Bronchial epithelial cell (primary cell): ENCODE measurements at regions not wholly inside any gene's neighbourhood (a gene's known extent, or its start where the extent isn't known, plus 50 kb on each side); places are given as distances from the start of the nearest gene placed in this dataset.
"Not testable (repeated sequence)": the region's sequence is repeated elsewhere in the genome, so short reads cannot be mapped to it uniquely, and the experiment has no call there.

Experiments
- DNase-seq: peaks from one replicate; pipeline ENCODE4 v3.0.0-alpha.2; 2010; ENCODE audit warnings: low read depth
- FAIRE-seq: peaks from 2 replicates; lab custom pipeline; 2011; peaks lifted over from hg19 to GRCh38; lab: Jason Lieb, UNC
- H3K27me3 ChIP-seq: 2 replicates; pipeline ENCODE4 v1.5.1; 2011; ENCODE audit warnings: low read length; ENCODE audit not compliant: control insufficient read depth, insufficient read depth
- H3K36me3 ChIP-seq: 2 replicates; pipeline ENCODE4 v1.5.1; 2011; ENCODE audit warnings: low read length; ENCODE audit not compliant: control insufficient read depth, insufficient read depth
- H3K4me3 ChIP-seq: 2 replicates; pipeline ENCODE4 v1.5.1; 2011; ENCODE audit warnings: mild to moderate bottlenecking, low read depth, low read length, control low read depth
- TF ChIP-seq, protein P1 (sequence below): IDR thresholded peaks from 2 replicates; pipeline ENCODE4 v1.5.1; 2011; ENCODE audit warnings: mild to moderate bottlenecking, moderate library complexity, low read length, control low read depth, inconsistent platforms; ENCODE audit not compliant: insufficient read depth, severe bottlenecking

DNA sequence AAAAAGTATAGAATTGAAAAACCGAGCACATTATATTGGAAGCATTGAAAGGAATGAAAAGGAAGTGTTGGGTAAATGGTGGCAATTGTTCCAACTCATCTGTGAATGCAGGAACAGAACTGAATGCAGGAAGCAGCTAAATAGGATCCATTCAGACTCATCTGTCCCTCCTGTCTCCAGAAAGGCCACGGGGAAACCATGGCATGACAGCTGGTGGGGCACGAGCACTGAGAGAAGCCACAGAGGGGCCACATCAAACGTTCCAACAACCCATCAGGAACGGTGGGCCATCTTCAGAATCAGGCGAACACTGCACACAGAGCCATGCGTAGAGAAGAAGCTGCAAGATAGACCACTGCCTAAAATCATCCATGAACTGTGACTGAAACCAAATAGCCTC lies 138.5 kb upstream of the SLC35G4 start:
- DNase-seq, result no peak
- Histone ChIP-seq H3K27me3 (no peaks in the 10 kb centered on the region), H3K4me3 (no peak overlapping the region), H3K36me3 (no peaks in the 10 kb centered on the region)
- no peak for FAIRE-seq
- TF ChIP-seq, protein P1, sequence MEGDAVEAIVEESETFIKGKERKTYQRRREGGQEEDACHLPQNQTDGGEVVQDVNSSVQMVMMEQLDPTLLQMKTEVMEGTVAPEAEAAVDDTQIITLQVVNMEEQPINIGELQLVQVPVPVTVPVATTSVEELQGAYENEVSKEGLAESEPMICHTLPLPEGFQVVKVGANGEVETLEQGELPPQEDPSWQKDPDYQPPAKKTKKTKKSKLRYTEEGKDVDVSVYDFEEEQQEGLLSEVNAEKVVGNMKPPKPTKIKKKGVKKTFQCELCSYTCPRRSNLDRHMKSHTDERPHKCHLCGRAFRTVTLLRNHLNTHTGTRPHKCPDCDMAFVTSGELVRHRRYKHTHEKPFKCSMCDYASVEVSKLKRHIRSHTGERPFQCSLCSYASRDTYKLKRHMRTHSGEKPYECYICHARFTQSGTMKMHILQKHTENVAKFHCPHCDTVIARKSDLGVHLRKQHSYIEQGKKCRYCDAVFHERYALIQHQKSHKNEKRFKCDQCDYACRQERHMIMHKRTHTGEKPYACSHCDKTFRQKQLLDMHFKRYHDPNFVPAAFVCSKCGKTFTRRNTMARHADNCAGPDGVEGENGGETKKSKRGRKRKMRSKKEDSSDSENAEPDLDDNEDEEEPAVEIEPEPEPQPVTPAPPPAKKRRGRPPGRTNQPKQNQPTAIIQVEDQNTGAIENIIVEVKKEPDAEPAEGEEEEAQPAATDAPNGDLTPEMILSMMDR, result no peak

DNA sequence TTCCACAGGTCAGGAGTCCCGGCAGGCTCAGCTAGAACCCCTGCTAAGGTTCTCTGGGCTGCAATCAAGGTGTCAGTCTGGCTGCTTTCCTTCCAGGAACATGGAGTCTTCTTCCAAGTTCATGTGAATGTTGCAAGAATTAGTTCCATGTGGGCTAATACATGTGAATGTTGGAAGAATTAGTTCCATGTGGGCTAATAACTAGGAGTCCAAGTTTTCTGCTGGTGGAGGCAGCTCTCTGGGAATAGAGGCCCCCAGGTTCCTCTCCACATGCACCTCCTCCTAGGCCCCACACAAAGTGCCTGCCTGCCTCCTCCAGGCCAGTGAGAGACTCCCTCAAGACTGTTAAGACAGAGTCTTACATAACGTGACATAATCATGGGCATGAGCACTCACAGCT lies 140.8 kb upstream of the SLC35G4 start:
- H3K4me3 ChIP-seq, result no peak overlapping the region
- TF ChIP-seq, protein P1, result no peak
- no peaks in the 10 kb centered on the region for H3K36me3 ChIP-seq
- FAIRE-seq, result no peak
- no peaks in the 10 kb centered on the region for H3K27me3 ChIP-seq
- DNase-seq, result no peak

DNA sequence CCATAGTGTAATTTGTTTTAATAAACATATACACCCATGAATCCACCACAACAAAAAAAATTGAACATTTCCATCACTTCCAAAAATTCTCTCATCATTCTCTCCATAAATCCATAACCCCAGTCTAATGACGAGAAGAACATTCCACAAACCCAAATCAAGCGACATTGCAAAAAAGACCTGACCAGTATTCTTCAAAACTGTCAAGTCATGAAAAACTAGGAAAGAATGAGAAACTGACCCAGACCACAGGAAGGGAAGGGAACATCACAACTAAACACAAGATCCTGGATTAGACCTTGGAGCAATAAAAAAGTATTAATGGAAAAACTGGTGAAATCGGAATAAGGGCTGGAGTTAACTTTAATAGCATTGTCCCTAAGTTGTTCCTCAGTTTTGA lies 141.3 kb upstream of the SLC35G4 start:
- H3K36me3 ChIP-seq, result no peaks in the 10 kb centered on the region
- H3K27me3 ChIP-seq, result no peaks in the 10 kb centered on the region
- H3K4me3 ChIP-seq, result no peak overlapping the region
- FAIRE-seq (no peak), DNase-seq (no peak)
- TF ChIP-seq, protein P1, result no peak

DNA sequence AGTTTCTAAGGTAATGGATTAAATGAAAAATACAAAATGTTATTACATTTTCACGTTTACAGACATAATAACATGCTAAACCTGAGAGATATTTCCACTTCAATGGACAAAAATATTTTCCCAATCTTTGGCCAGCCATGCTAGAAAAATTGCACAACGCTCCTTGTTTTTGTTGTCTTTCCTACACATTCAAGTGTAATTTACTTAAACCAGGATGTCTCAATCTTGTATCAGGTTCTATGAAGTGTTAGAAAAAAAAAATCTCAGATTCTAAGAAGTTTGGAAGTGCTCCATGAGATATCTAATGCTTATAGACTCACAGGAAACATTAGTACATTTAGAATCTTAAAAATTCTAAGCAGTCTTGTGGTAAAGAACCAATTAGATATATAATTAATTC lies 141.8 kb upstream of the SLC35G4 start:
- Histone ChIP-seq H3K27me3 (no peaks in the 10 kb centered on the region), H3K36me3 (no peaks in the 10 kb centered on the region), H3K4me3 (no peak overlapping the region)
- TF ChIP-seq, protein P1, result no peak
- DNase-seq, result no peak
- FAIRE-seq, result no peak

DNA sequence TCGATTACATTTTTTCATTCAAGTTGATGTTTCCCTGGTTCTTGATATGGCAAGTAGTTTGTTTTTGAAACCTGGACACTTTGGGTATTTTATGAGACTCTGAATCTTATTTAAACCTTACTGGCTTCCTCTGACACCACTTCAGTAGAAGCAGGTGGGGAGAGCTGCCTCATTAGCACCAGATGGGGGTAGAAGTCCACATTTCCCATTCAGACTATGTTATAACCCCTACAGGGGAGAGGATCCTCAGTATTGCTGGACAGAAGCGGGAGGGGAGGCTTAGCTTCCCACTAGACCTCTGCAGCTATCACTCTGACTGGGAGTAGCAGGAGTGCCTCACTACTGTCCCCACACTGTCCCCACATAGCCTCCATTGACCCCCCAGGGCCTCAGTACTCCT lies 145.3 kb upstream of the SLC35G4 start:
- DNase-seq (no peak), FAIRE-seq (no peak)
- TF ChIP-seq, protein P1, result no peak
- H3K36me3 ChIP-seq, result no peaks in the 10 kb centered on the region
- H3K27me3 ChIP-seq, result no peaks in the 10 kb centered on the region
- H3K4me3 ChIP-seq, result no peak overlapping the region

DNA sequence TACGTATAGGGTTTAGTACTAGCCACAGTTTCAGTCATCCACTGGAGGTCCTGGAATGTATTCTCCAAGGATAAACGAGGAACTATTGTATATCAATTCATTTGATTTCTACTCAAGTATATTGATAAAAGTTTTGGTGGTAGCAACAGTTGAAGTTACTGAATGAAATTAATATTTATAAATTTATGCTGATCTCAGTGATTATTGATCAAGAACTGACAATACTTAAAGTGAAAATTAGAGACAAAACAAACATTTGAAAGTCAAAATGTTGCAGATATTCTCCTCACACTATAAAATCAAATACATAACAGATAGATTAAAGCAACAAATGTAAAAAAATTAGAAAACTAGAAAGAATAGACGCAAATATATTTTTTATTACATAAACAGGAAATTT lies 150.9 kb upstream of the SLC35G4 start:
- H3K36me3 ChIP-seq, result no peaks in the 10 kb centered on the region
- H3K4me3 ChIP-seq, result no peak overlapping the region
- no peak for FAIRE-seq
- no peak for DNase-seq
- TF ChIP-seq, protein P1, result no peak
- H3K27me3 ChIP-seq, result no peaks in the 10 kb centered on the region

DNA sequence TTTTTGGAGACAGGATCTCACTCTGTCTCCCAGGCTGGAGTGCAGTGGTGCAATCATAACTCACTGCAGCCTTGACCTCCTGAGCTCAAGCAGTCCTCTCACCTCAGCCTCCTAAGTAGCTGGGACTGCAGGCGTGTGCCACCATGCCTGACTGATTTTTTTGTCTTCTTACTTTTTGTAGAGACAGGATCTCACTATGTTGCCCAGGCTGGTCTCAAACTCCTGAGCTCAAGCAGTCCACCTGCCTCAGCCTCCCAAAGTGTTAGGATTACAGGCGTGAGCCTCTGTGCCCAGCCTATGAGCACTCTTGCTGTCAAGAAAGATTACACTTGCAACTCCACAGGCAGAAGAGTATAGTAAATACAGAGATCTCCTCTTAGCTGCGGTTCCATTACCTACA lies 151.5 kb upstream of the SLC35G4 start:
- not testable (repeated sequence) for FAIRE-seq, H3K36me3 ChIP-seq, DNase-seq, H3K4me3 ChIP-seq, H3K27me3 ChIP-seq
